ENCODE measurements at regions not wholly inside any gene's neighbourhood (a gene's known extent, or its start where the extent isn't known, plus 50 kb on each side); places are given as distances from the start of the nearest gene placed in this dataset.

GRCh38 chr4:110905367-110905766 is 282.5 kb upstream of the PITX2 start:
- TF ChIP-seq CTCF (IDR thresholded peaks at IDR 0.05): no peak
- TF ChIP-seq EZH2 (IDR thresholded peaks at IDR 0.05; ENCODE audit: borderline replicate concordance, insufficient read depth, low read depth, low read length, poor library complexity, severe bottlenecking): no peak

Measured in B cell (primary cell).